AG04449 (cell line): ENCODE measurements at regions not wholly inside any gene's neighbourhood (a gene's known extent, or its start where the extent isn't known, plus 50 kb on each side); places are given as distances from the start of the nearest gene placed in this dataset.
A peak's percentile ranks its signal among the peaks of the same experiment; 100 is the strongest.

ENCODE experiments used
- CTCF ChIA-PET: fragments of 350-600 bp; formaldehyde crosslinking; extraction: SDS; loops from one replicate; lab custom pipeline; 2021; ENCODE audit warnings: antibody characterized with exemption; lab: Yijun Ruan, JAX
- POLR2A ChIA-PET: fragments of 400-600, 350-600 bp; formaldehyde crosslinking; extraction: SDS; loops from one replicate; lab custom pipeline; 2020; ENCODE audit warnings: antibody characterized with exemption, inconsistent platforms; lab: Yijun Ruan, JAX
- DNase-seq: peaks from one replicate; pipeline ENCODE4 v3.0.0-alpha.2; 2010; ENCODE audit warnings: low read depth, low spot score
- H3K4me3 ChIP-seq: 2 replicates; pipeline ENCODE4 v1.5.1; 2011; ENCODE audit warnings: low read depth, mild to moderate bottlenecking, control low read depth, low read length
- CTCF ChIP-seq: IDR thresholded peaks from one replicate; pipeline ENCODE4 v1.5.1; 2011; ENCODE audit warnings: mild to moderate bottlenecking, moderate library complexity, low read length, control low read depth, inconsistent platforms; ENCODE audit not compliant: insufficient read depth; ENCODE audit errors: missing control alignments

- POLR2A ChIA-PET: no interaction called here
- no peak for TF ChIP-seq CTCF
- CTCF ChIA-PET: no interaction called here
- no peak overlapping the region for H3K4me3 ChIP-seq
- no peak for DNase-seq
Measured at GRCh38 chr10:90458571-90458970, 399.3 kb downstream of the HTR7 start.

GRCh38 chr10:90461437-90462155, 396.2 kb downstream of the HTR7 start:
- no peak for DNase-seq
- no peak for TF ChIP-seq CTCF
- no peak overlapping the region for H3K4me3 ChIP-seq
- ChIA-PET CTCF (no interaction called here), POLR2A (no interaction called here)

GRCh38 chr10:90462749-90463470, 394.9 kb downstream of the HTR7 start:
- no peak for TF ChIP-seq CTCF
- ChIA-PET POLR2A (no interaction called here), CTCF (no interaction called here)
- peak; percentile 5 for DNase-seq
- H3K4me3 ChIP-seq: no peak overlapping the region

GRCh38 chr10:90464329-90464728, 393.5 kb downstream of the HTR7 start:
- TF ChIP-seq CTCF: no peak
- no peak overlapping the region for H3K4me3 ChIP-seq
- CTCF ChIA-PET: no interaction called here
- no peak for DNase-seq
- POLR2A ChIA-PET: no interaction called here

- ChIA-PET CTCF (no interaction called here), POLR2A (no interaction called here)
- H3K4me3 ChIP-seq: no peak overlapping the region
- TF ChIP-seq CTCF: no peak
- no peak for DNase-seq
Measured at GRCh38 chr10:90470966-90471365, 386.9 kb downstream of the HTR7 start.

GRCh38 chr10:90480466-90480865, 377.4 kb downstream of the HTR7 start:
- DNase-seq: no peak
- ChIA-PET CTCF (no interaction called here), POLR2A (no interaction called here)
- TF ChIP-seq CTCF: no peak
- H3K4me3 ChIP-seq: no peak overlapping the region
